NCI-H748 treated with DMSO at 0.1 percent for 48 hours (cell line): ENCODE measurements at regions not wholly inside any gene's neighbourhood (a gene's known extent, or its start where the extent isn't known, plus 50 kb on each side); places are given as distances from the start of the nearest gene placed in this dataset.
A peak's percentile ranks its signal among the peaks of the same experiment; 100 is the strongest.
"Not testable (repeated sequence)": the region's sequence is repeated elsewhere in the genome, so short reads cannot be mapped to it uniquely, and the experiment has no call there.

Experiments
- DNase-seq: peaks from one replicate; lab custom pipeline; 2025; lab: John Stamatoyannopoulos, UW

DNA sequence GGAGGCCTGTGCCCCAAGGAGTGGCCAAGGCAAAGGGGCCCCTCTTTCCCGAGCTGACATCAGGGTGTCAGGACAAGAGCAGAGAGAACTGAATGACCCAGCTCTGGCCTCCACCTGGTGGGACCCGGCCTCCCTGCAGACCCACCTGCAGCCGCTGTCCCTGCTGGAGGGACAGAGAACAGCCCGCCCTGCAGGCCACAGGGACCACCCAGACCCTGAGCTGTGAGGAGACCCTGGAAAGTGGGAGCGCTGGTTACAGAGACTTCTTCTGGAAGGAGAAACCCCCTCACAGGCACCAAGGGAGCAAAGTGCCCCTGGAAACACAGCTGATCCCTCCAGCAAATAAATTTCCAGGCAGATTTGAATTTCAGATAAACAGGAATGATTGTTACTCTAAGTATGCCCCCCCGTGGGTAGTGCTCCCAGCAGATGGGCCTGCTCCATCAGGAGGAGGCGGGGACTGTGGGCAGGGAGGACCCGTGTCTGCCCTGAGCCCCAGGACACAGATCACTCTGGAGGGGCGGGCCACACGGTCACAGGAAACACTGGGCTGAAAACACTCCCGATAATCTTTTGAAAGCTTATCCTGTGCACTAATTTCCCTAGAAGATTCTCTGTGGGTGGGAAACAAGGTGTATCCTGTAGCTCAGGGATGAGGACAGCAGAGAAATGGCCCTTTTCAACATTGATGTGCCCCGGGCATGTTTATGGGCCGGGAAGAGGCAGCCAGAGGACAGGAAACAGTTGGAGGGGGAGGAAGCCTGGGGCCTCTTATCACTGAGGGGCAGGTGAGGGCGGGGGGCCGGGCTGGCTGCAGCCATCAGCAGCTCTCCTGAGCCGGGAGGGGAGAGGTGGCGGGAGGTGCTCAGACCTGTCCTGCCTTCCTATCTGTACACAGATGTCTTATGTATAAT, 276.0 kb downstream of the ADGRD1 start:
- DNase-seq = no peak

DNA sequence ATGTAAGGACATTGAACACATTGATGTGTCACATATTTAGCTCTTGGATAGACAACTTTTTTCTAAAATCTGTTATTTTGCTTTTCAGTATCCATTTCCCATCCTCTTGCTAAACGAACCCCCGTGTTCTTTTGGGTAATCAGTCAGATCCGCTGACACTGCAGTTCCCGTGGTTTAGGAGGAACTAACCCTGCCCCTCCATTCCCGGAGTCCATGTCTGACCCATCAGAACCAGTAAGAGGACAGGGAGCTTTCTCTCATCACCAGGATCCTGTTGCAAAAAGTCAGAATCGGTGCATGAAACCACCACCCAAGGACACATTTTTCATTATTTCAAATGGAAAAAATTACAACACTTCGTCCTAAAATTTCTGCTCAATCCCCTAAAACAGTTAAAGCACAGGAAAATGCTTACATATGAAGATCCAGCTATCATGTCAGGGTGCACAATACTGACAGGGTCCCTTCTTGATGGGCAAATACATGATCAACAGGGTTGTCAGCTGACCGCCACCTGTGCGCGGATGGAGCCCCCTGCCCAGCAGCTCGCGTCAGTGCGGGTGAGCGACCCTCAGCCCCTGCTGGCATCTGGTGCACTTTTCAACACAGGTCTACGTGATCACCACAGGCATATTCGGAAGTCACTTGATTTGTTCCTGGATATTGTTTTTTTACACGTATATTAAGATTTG, 276.8 kb downstream of the ADGRD1 start:
- no peak for DNase-seq

DNA sequence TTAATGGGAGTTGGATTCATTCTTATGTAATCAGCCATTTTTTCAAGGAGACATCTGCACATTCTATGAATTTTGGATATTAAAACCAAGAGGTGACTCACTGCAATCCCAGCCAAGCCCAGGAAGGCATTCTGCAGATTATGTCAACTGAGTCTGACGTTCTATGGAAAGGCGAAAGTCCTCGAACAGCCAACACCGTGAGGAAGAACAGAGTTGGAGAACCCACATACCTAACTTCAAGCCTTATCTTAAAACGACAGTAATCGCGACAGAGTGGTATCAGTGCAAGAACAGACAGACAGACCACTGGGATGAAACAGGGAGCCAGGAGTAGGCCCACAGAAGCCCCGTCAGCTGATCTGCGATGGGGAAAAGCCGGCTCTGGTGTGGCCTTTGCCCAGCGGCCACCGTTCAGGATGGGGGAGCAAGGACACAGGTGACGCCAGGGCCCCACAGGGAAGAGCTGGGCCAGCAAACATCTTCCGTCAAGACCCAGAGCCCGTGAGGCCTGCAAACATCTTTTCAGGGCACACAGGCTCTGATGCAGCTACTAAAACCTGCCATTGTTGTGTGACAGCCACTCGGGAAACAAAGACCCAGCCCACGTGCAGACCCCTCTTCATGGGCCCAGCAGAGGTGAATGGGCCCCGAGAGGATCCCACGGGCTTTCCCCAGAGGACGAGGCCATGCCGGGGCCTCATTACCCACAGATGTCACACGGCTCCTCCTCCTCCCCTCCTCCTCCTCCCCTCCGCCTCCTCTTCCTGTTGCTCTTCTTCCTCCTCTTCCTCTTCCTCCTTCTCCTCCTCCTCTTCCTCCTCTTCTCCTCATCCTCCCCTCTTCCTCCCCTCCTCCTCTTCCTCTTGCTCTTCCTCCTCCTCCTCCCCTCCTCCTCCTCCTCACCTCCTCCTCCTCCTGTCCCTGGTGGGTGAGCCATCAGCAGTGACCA, 277.6 kb downstream of the ADGRD1 start:
- no peak for DNase-seq

DNA sequence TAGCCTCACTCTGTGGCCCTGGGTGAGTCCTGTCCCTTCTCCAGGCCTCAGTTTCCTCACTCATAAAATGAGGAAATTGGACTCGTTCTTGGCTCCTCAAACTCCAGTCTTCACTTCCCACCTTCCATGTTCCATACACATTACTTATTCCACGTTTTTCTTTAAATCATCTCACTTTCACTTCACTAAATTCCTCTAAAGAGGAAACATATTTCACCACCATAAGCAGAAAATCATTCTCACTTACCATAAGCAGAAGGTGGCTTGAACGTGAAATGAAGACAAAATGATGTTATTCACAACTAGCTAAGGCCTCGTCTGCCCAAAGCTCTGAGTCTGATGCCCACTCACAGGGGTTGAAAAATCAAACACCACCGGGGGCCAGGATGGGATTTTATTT, 278.3 kb downstream of the ADGRD1 start:
- DNase-seq = no peak

DNA sequence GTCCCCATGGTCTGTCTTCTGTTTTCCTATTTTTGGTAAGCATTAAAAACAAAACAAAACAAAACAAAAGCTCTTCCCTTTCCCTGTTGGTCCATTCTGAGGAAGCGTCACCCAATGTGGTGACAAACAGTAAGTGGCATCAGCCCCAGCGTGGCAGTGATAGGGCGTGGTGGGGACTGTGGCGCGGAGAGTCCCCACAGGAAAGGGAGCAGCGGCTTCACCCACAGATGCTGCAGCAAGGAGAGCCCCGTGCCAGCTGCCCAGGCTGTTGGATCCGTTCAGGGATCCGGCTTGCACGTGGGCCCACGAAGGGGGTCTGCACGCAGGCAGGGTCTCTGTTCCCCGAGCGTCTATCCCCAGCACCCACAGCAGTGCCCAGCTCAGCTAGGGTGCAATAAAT, 279.2 kb downstream of the ADGRD1 start:
- not testable (repeated sequence) for DNase-seq

DNA sequence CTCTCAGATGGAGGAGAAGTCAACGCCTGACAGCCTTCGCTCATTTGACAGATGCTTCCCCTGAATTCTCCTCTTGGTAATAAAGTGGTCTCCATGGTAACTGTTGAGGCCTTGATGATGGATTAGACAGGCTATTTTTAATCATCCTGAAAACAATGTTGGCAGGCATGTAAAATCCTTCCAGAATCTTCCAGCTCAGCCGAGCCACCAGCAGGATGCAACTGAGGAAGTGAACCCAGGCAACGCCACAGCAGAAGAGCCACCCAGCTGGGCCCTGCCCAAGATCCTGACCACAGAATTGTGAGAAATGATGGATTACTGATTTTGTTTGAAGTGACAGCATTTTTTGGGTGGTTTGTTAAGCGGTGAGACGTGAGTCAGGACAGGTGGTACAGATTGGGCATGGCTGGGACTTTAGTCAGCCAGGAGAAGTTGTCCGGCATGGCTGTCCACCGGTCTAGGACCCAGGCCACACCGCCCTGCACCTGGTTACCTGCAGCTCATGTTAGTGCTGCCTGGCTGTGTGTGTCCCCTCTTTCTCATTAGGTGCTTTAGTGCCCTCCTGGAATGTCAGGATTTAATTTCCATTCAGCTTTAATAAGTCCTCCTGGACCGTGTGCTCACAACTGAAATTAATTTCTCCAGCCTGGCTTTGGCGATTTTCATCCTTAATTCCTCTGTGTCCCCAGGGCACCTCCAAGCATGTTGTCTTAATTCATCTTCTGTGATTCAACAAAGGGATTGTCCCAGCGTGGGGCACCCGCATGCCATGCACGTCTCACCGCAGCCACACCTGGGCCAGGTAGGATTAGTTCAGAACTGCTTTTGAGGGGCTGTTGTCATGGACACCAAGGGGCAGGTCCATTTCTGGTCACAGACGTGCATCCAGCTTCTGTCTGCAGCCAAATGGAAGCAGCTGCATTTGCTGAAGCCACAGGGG, 280.4 kb downstream of the ADGRD1 start:
- peak; percentile 49 for DNase-seq

DNA sequence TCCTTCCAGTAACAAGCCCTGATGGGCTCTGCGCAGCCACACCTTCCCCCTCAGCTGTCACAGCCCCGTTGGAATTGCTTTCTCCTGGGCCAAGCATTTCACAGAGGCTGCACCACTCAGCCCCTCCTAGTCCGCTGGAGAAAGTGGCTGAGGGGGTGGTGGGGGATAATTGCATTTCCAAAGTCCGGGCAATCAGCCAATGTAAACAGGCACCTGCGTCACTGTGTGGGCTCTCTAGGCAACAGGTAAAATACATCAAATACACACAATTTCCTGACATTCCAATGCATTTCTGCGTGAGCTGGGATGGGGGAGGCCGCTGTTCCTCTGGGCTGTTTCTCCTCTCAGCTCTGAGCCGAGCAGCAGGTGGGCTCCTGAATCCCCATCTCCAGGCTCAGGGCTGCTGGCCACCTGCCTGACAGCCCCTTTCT, 281.1 kb downstream of the ADGRD1 start:
- DNase-seq = not testable (repeated sequence)

DNA sequence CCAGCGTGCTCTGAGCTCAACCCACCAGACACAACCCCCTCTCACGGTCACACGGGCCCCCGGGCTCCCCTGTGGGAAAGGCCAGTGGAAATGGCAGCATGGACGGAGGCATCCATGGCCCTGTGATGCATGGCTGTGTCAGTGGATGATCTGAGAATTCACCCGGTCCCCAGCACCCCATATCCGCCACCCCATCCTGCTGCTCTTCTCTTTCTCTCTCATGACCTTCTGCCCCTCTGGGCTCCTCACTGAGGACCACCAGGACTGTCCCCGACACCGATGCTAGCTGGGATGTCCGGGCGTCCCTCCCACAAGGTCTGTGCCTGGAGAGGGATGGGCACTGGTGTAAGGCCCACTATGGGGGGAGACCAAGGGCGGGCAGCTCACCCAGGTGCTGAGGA, 282.2 kb downstream of the ADGRD1 start:
- no peak for DNase-seq

DNA sequence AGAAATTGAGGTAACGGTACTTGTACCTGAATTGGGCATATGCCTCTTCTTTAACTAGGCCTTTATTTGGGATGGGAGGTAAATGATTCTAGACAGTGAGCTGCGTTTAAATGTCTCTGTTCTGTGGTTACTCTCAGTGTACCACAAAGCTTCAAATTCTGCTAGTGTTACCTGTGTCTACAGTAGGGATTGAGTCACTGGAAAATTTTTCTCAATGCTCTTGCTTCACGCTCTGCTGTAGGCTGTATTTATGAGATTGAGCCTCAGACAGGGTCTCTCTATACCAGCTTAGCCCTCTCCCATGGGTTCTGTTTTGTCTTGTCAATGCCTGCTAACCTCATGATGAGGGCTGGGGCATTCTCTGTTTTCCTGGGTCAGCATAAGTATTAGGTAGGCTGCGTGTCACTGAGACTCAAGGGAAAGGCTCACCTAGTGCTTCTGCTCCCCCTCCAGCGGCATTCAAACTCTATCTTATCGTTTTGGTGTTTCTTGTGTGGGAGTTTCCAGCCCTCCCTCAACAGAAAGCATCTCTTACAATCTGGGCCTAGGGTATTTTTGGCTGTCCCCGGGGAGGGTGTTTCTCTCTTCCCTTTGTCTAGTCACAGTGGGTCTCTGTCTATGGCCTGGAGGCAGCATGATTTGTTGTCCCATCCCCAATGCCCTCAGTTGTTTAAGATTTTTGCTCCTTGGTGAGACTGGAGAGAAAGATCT, 285.8 kb downstream of the ADGRD1 start:
- DNase-seq = no peak

DNA sequence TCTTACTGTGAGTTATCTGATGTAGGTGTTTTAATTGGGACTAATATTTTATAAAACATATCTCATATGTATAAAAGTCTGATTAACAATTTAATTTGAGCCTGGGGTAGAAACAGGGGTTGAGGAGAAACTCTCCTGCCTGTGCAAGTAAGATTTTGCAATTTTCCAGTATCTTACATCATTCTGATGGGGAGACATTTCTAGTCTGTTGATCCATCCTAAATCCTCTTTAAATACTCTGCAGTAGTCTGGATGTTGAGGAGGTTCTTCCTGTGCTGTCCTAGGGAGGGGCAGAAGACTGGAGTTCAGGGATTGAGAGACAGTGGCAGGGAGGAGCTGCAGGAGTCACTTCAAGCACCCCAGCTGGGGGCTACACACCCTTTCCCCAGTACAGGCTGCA, 287.8 kb downstream of the ADGRD1 start:
- no peak for DNase-seq

DNA sequence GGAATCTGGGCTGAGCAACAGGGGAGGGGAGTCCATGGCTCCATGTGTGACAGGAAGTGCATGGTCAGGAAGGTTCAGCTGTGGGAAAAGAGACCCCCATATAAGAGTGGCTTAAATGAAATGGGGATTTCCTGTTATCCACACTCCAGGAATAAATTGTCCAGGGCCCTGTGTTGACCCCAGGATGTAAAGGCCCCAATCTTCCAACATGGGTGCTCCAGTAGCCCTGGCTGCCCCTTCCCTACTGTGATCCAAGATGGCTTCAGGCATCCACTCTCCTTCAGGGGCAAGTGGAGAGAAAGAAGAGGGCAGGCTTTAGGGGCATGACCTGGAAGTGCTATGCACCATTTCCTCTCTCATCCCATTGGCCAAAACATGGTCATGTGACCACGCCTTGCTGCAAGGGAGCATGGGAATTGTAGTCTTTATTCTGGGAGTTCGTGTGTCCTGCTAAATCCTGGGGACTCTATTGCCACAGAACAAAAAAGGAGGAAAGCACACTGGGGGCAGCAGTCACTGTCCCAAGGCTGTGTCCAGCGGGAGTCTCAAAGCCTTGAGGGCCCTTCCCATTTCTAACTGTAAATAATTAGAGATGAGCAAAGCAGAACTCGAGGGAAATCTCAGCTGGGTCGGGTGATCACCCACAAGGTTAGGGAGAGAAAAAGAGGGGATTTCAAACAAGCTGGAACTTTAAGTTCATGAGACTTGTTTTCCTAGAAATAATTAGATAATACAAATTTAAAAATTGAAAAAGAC, 289.2 kb downstream of the ADGRD1 start:
- no peak for DNase-seq

DNA sequence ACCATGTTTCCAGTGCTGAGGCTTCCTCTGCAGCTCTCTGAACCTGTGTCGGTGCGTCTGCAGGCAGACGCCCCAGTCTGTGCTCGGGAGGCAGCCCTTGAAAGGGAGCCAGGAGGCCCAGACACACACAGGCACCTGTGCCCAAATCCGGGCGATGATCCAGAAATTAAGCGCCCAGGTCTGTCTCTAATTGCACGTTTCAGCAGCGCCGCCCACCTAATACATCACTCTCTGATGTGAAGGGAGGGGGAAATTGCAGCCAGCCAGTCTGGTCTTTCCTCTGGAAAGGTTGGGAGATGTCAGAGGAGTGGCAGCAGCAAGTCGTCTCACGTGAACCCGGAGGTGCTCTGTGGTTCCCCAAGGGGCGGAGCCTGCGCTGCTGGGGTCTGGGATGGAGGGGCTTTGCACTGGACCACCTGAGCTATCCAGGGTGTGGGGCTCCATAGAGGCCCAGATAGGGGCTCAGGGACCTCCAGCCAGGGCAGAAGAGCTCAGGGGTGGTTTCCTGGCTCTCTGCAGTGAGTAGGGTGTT, 290.5 kb downstream of the ADGRD1 start:
- not testable (repeated sequence) for DNase-seq

DNA sequence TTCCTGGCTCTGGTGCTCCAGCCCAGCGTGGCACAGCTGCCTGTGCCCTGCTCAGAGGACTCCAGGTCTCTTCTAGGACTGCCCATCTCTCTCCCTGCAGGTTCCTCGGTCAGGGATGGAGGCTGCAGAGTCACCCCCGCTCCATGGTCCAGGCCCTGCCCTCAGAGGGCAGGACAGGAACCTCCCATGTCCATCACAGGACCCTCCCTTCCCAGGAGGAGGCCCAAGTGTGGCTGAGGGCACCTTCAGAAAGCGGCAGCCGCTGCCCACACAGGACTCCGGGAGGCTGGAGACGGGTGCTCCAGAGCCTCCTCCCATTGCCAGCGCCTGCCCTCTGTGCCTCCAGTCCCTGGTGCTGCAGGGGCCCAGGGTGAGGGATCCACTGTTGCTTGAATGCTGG, 291.5 kb downstream of the ADGRD1 start:
- DNase-seq = not testable (repeated sequence)

DNA sequence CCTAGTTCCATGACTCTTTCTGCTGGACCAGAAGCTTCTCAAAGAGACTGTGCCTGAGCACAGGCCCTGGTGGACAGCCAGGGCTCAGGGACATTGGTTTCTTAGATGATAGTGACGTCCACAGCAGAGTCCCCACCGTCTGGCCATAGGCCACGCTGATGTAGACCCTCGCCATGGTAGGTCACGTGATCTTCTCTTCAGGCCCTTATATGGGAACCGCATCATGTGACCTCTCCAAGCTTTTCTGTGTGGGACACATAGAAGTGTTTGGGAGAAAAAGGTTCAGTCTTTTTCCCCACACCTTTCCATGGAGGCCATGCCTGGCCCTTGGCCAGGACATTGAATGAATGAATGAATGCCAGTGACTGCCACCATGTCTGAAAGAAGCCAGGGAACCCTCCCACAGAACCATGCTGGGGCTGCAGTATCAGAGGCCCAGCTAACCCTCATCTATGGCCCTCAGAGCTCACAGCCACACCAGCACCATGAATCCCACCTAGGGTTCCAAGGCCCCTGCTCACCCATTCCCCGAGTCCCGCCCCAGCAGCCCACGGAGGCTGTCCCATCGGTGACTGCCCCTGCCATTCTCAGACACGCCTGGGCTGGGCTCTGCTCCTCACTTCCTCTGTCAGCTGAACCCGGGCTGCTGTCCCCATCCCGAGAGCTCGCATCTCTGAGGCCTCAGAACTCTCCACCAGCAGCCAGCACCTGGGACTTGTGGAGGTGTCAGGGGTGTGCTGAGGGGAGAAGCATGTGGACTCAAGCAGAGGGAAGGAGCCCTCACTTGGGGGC, 292.1 kb downstream of the ADGRD1 start:
- DNase-seq = no peak

DNA sequence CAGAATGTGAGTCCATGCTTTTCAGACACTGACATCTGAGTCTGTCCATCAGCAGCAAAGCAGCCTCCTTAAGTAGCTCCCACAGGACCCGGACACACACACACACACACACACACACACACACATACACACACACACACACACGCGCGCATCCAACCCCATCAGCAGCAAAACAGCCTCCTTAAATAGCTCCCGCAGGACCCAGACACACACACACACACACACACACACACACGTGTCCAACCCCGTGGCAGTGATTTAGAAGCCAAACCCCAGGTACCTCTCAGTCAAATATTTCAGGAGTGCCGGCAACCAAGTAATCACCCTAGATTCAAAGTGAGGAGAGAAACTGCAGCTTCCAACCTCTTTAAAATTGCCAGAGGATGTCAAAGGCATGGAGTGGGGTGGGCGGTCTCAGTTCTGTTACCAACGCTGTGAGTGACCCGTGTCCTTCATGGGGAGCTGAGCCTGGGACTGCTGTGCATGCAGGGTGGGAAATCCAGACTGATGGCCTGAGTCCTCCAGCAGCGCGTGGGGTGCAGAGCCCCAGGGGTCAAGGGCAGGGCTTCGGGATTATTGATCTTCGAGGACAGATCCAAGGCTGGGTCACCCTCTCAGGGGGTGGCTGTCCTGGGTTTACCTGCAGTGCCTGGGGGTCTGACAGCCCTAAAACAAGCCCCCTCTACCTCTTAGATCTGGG, 293.5 kb downstream of the ADGRD1 start:
- not testable (repeated sequence) for DNase-seq

DNA sequence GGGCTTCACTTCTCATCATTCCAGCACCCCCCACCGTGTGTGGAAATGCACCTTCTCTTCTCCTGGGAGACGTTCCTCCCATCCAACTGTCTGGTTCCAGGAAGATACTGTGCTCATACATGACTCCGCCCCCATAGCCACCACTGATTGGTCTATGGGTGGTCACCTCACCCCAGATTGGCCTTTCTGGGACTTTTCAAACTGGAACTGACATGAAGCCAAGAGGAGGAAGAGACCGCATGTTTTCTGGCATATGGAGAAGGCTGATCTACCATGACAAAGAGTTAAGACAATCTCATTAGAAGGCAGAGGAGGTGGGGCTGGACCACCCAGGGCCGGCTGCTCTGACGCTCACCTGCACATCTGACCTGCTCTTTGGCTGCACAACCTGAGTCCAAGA, 294.2 kb downstream of the ADGRD1 start:
- DNase-seq = not testable (repeated sequence)

DNA sequence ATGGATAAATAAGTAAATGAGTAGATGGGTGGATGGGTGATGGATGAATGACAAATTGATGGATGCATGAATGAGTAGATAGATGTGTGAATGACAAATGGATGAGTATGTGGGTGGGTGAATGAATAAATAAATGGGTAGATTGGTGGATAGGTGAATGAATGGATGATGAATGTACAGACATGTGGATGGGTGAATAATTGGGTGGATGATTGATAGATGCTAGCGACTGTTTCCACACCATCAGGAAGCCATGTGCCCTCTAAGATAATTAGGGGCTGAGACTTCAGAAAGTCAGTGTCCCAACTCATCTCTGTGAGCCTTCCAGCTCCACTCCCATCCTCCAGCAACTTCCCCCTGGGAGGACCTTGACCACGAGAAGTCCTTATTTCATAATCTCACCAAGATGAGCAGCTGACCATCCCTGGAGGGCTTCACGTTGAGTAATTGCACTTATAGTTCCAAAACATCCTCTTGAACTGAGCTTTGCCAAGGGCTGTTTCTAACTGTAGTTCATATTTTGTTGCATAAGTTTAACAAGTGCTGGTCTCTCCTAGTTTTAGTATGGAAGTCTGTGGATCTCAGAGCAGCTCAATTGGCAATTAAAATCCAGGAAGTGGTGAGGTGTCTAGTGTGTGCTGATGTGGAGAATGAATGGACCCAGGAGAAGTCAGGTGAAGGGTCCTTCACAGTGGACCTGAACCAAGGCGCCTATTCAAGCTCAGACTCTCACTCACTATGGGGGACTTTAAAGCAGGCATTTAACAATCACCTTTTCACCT, 295.7 kb downstream of the ADGRD1 start:
- DNase-seq = no peak
